Suppressor macrophage (primary cell): ENCODE measurements at regions not wholly inside any gene's neighbourhood (a gene's known extent, or its start where the extent isn't known, plus 50 kb on each side); places are given as distances from the start of the nearest gene placed in this dataset.

Experiments
- DNase-seq, 4 experiments: peaks; one replicate each; pipeline ENCODE4 v3.0.0-alpha.2; 2020 to 2022

GRCh38 chr10:64444564-64444963, 923.4 kb downstream of the REEP3 start:
- no peak for DNase-seq

- no peak for DNase-seq
Measured at GRCh38 chr10:64449603-64450002, 928.4 kb downstream of the REEP3 start.

- DNase-seq = no peak
Measured at GRCh38 chr10:64450312-64450711, 929.1 kb downstream of the REEP3 start.

GRCh38 chr10:64454962-64455361, 933.8 kb downstream of the REEP3 start:
- DNase-seq = no peak

GRCh38 chr10:64458306-64458705, 937.1 kb downstream of the REEP3 start:
- DNase-seq = no peak

GRCh38 chr10:64463406-64463805, 942.2 kb downstream of the REEP3 start:
- DNase-seq = no peak

- no peak for DNase-seq
Measured at GRCh38 chr10:64465653-64466052, 944.5 kb downstream of the REEP3 start.

- no peak for DNase-seq
Measured at GRCh38 chr10:64468219-64468618, 947.0 kb downstream of the REEP3 start.

- DNase-seq = no peak
Measured at GRCh38 chr10:64476506-64476905, 955.3 kb downstream of the REEP3 start.

GRCh38 chr10:64477791-64478190, 956.6 kb downstream of the REEP3 start:
- no peak for DNase-seq

- no peak for DNase-seq
Measured at GRCh38 chr10:64484811-64485330, 963.7 kb downstream of the REEP3 start.

GRCh38 chr10:64486149-64486548, 964.9 kb downstream of the REEP3 start:
- DNase-seq = no peak

- no peak for DNase-seq
Measured at GRCh38 chr10:64486901-64487300, 965.7 kb downstream of the REEP3 start.

GRCh38 chr10:64494901-64495300, 973.7 kb downstream of the REEP3 start:
- no peak for DNase-seq

- no peak for DNase-seq
Measured at GRCh38 chr10:64497306-64497705, 976.1 kb downstream of the REEP3 start.

- no peak for DNase-seq
Measured at GRCh38 chr10:64501807-64502206, 980.6 kb downstream of the REEP3 start.

GRCh38 chr10:64502936-64503335, 981.7 kb downstream of the REEP3 start:
- no peak for DNase-seq

- DNase-seq = peak in 1 of 4 experiments; percentile 1
Measured at GRCh38 chr10:64503429-64503828, 982.2 kb downstream of the REEP3 start.

- DNase-seq = no peak
Measured at GRCh38 chr10:64505501-64505900, 984.3 kb downstream of the REEP3 start.

- no peak for DNase-seq
Measured at GRCh38 chr10:64506963-64507362, 985.8 kb downstream of the REEP3 start.

GRCh38 chr10:64507651-64508028, 986.4 kb downstream of the REEP3 start:
- DNase-seq = no peak

- no peak for DNase-seq
Measured at GRCh38 chr10:64508029-64508661, 986.9 kb downstream of the REEP3 start.

GRCh38 chr10:64515970-64516699, 994.9 kb downstream of the REEP3 start:
- DNase-seq = peak in 1 of 4 experiments; percentile 2

GRCh38 chr10:64518456-64518855, 997.3 kb downstream of the REEP3 start:
- DNase-seq = no peak
